Peyer's patch (tissue), 4 donors: ENCODE measurements at regions not wholly inside any gene's neighbourhood (a gene's known extent, or its start where the extent isn't known, plus 50 kb on each side); places are given as distances from the start of the nearest gene placed in this dataset.
"Not testable (repeated sequence)": the region's sequence is repeated elsewhere in the genome, so short reads cannot be mapped to it uniquely, and the experiment has no call there.

Experiments used
- CTCF ChIP-seq, 6 experiments: fragments of 450-650 bp in 4 of 6; fragments of 200-600 bp in 2 of 6; sonication (generic) in 1 of 6; IDR thresholded peaks; one replicate each; pipeline ENCODE4 v1.5.1; 2017 to 2019; ENCODE audit warnings: antibody characterized with exemption in 6 of 6, mild to moderate bottlenecking in 3 of 6, moderate library complexity in 1 of 6
- POLR2A ChIP-seq, 2 donors: fragments of 450-650 bp; IDR thresholded peaks; one replicate each; pipeline ENCODE4 v1.5.1; 2017; ENCODE audit warnings: antibody characterized with exemption in 2 of 2, mild to moderate bottlenecking in 2 of 2, moderate library complexity in 2 of 2

GRCh38 chr9:65473059-65473822 is 188.2 kb upstream of the FOXD4L5 start:
- not testable (repeated sequence) for TF ChIP-seq POLR2A, CTCF (IDR thresholded peaks at IDR 0.05)
